Ovary (tissue), 7 donors: ENCODE measurements at regions not wholly inside any gene's neighbourhood (a gene's known extent, or its start where the extent isn't known, plus 50 kb on each side); places are given as distances from the start of the nearest gene placed in this dataset.

ENCODE experiments used
- DNase-seq, 5 donors: peaks; one replicate each; pipeline ENCODE4 v3.0.0-alpha.2; 2019 to 2020
- H3K27ac ChIP-seq, 2 donors: fragments of 200-600 bp; one replicate each; pipeline versions ENCODE4 v1.5.1 to v1.8.0; 2019 to 2022
- H3K27me3 ChIP-seq: fragments of 200-600 bp; one replicate; pipeline ENCODE4 v1.8.0; 2022
- H3K36me3 ChIP-seq: fragments of 200-600 bp; sonication (generic); one replicate; pipeline ENCODE4 v1.5.1; 2019
- H3K4me1 ChIP-seq: one replicate; pipeline ENCODE4 v1.8.1; 2013; ENCODE audit warnings: mild to moderate bottlenecking, moderate library complexity; ENCODE audit not compliant: insufficient read depth
- H3K4me3 ChIP-seq: fragments of 200-600 bp; sonication (generic); one replicate; pipeline ENCODE4 v1.5.1; 2017
- H3K9me3 ChIP-seq, 2 donors: fragments of 200-600 bp in 1 of 2; sonication (generic) in 1 of 2; one replicate each; pipeline versions ENCODE4 v1.5.1 to v1.8.1; 2013 to 2019; ENCODE audit warnings: mild to moderate bottlenecking in 1 of 2, moderate library complexity in 1 of 2
- CTCF ChIP-seq, 3 donors: fragments of 450-650 bp in 2 of 3; fragments of 200-600 bp in 1 of 3; IDR thresholded peaks; one replicate each; pipeline versions ENCODE4 v1.5.1 to v1.8.0; 2016 to 2022; ENCODE audit warnings: antibody characterized with exemption in 3 of 3, mild to moderate bottlenecking in 1 of 3
- EP300 ChIP-seq: sonication (generic); formaldehyde crosslinking; IDR thresholded peaks from one replicate; pipeline ENCODE4 v1.6.1; 2017; ENCODE audit warnings: antibody characterized with exemption
- POLR2A ChIP-seq: fragments of 450-650 bp; IDR thresholded peaks from one replicate; pipeline ENCODE4 v1.6.1; 2017; ENCODE audit warnings: antibody characterized with exemption, mild to moderate bottlenecking, moderate library complexity
- WGBS, 3 donors: extraction: QIAGEN DNeasy Blood & Tissue Kit in 1 of 3; methylation state at CpG; one replicate each; pipeline versions ENCODE4 v1.1.5 to v1.1.7; 2013 to 2017; 5-methylcytosine and 5-hydroxymethylcytosine counted together
- intact Hi-C, 4 donors: fragments of 100-400 bp; cut with DNase I; formaldehyde crosslinking; loops; one replicate each; pipeline versions ENCODE4 v1.11.0 to v1.15.1; 2022 to 2023
- donor health status: DM: no; HTN: no; CAD: no; lungs with moderate emphysema.
- donor health status: DM: no; HTN: no; CAD: no.
- donor health status: Bipolar disorder and iron deficiency.
- donor health status: DM: no; HTN: no; CAD: no.
- donor health status: DM: yes; HTN: yes; CAD: no.

GRCh38 chr2:151067658-151068369 is 193.8 kb downstream of the RBM43 start:
- H3K9me3 ChIP-seq, result no peaks in the 10 kb centered on the region

GRCh38 chr2:151063271-151063670 is 198.4 kb downstream of the RBM43 start:
- intact Hi-C loops, result no loop called here
- 55 to 66% (median 60%) methylated on average over 3 of the region's 3 CpGs for WGBS, 3 donors

More at GRCh38 chr2:151067658-151068369, 193.8 kb downstream of the RBM43 start:
- no peak for DNase-seq
- H3K27me3 ChIP-seq, result no peaks in the 10 kb centered on the region
- 56 to 60% (median 56%) methylated on average over 8 of the region's 8 CpGs for WGBS, 3 donors
- H3K4me3 ChIP-seq, result no peak overlapping the region
- H3K27ac ChIP-seq, result no peak overlapping the region
- H3K36me3 ChIP-seq, result no peaks in the 10 kb centered on the region
- H3K4me1 ChIP-seq, result no peaks in the 10 kb centered on the region
- no peak for TF ChIP-seq POLR2A
- TF ChIP-seq EP300, result no peak
- TF ChIP-seq CTCF (IDR thresholded peaks at IDR 0.05), result no peak
- intact Hi-C loops, result no loop called here

GRCh38 chr2:151060287-151060686 is 201.4 kb downstream of the RBM43 start:
- intact Hi-C loops, result no loop called here
- no peak overlapping the region for H3K4me3 ChIP-seq
- no peaks in the 10 kb centered on the region for H3K4me1 ChIP-seq
- 42 to 55% (median 54%) methylated on average over 2 of the region's 2 CpGs for WGBS, 3 donors
- H3K36me3 ChIP-seq, result no peaks in the 10 kb centered on the region
- H3K27me3 ChIP-seq, result no peaks in the 10 kb centered on the region
- no peak for DNase-seq
- no peak overlapping the region for H3K27ac ChIP-seq
- no peaks in the 10 kb centered on the region for H3K9me3 ChIP-seq
- TF ChIP-seq POLR2A, result no peak
- TF ChIP-seq EP300, result no peak
- TF ChIP-seq CTCF (IDR thresholded peaks at IDR 0.05), result no peak

More at GRCh38 chr2:151063271-151063670, 198.4 kb downstream of the RBM43 start:
- DNase-seq, result no peak
- no peaks in the 10 kb centered on the region for H3K27me3 ChIP-seq
- H3K27ac ChIP-seq, result no peak overlapping the region
- no peaks in the 10 kb centered on the region for H3K4me1 ChIP-seq
- no peaks in the 10 kb centered on the region for H3K36me3 ChIP-seq
- no peak overlapping the region for H3K4me3 ChIP-seq
- TF ChIP-seq POLR2A (no peak), EP300 (no peak), CTCF (IDR thresholded peaks at IDR 0.05) (no peak)
- H3K9me3 ChIP-seq, result no peaks in the 10 kb centered on the region

- H3K36me3 ChIP-seq, result no peaks in the 10 kb centered on the region
- intact Hi-C loops, result no loop called here
- no peak overlapping the region for H3K4me3 ChIP-seq
- no peak for TF ChIP-seq EP300
- TF ChIP-seq CTCF (IDR thresholded peaks at IDR 0.05), result no peak
- no peak for TF ChIP-seq POLR2A
- H3K9me3 ChIP-seq, result no peaks in the 10 kb centered on the region
- H3K4me1 ChIP-seq, result no peaks in the 10 kb centered on the region
- no peak for DNase-seq
- H3K27me3 ChIP-seq, result no peaks in the 10 kb centered on the region
- H3K27ac ChIP-seq, result no peak overlapping the region
- 80 to 95% (median 86%) methylated on average over 1 of the region's 1 CpG for WGBS, 3 donors
These were observed 204.8 kb downstream of the RBM43 start for GRCh38 chr2:151056870-151057269.
